NT2/D1 (cell line): ENCODE measurements at regions not wholly inside any gene's neighbourhood (a gene's known extent, or its start where the extent isn't known, plus 50 kb on each side); places are given as distances from the start of the nearest gene placed in this dataset.

Experiments
- SUZ12 ChIP-seq: IDR thresholded peaks from 2 replicates; pipeline ENCODE4 v1.6.1; 2011; ENCODE audit not compliant: insufficient read length, insufficient read depth; ENCODE audit errors: extremely low read depth
- YY1 ChIP-seq: IDR thresholded peaks from 2 replicates; pipeline ENCODE4 v1.6.1; 2011; ENCODE audit not compliant: insufficient read length, insufficient read depth
- ZNF274 ChIP-seq: IDR thresholded peaks from 2 replicates; pipeline ENCODE4 v1.6.1; 2011; ENCODE audit warnings: mild to moderate bottlenecking, low read depth, low read length

DNA sequence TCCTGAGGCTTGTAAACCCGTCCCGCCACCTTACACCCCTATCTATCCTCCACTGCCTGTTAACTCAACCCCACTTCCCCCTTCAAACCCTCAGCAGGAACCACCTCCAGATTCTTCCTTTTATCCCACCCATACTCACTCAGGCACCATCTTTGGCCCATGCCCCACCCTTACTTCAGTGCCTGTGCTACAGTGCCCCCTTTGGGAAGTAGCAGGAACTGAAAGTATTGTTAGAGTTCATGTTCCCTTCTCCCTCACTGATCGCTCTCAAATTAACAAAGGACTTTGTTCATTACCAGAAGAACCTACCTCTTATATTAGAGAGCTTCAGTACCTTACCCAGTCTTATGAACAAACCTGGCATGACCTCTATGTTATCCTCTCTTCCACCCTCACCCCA, 92.2 kb upstream of the MOCS2 start:
- TF ChIP-seq ZNF274 (no peak), YY1 (no peak), SUZ12 (no peak)
